ENCODE measurements at regions not wholly inside any gene's neighbourhood (a gene's known extent, or its start where the extent isn't known, plus 50 kb on each side); places are given as distances from the start of the nearest gene placed in this dataset.

- Histone ChIP-seq H3K36me3 (ENCODE audit: control insufficient read depth in 2 of 2, insufficient read depth in 2 of 2, low read length in 1 of 2) (no peaks in the 10 kb centered on the region), H3K27me3 (replicated peaks in 1 of 2; ENCODE audit: control insufficient read depth in 2 of 2, insufficient read depth in 2 of 2, low read length in 1 of 2) (no peaks in the 10 kb centered on the region), H3K9me3 (replicated peaks; ENCODE audit: control insufficient read depth, insufficient read depth, low read length) (no peaks in the 10 kb centered on the region), H3K9ac (ENCODE audit: control insufficient read depth, insufficient read depth, low read length) (no peak overlapping the region), H3K27ac (ENCODE audit: control insufficient read depth, insufficient read depth) (no peak overlapping the region), H3K4me1 (ENCODE audit: control insufficient read depth, insufficient read depth, low read length) (peaks cover 24% of the 10 kb centered on the region), H3K4me2 (ENCODE audit: control insufficient read depth, insufficient read depth) (no peak overlapping the region), H2AFZ (ENCODE audit: control insufficient read depth, low read depth, low read length) (no peak overlapping the region), H4K20me1 (ENCODE audit: control insufficient read depth, insufficient read depth) (no peaks in the 10 kb centered on the region), H3K4me3 (no peak overlapping the region), H3K79me2 (ENCODE audit: control insufficient read depth, insufficient read depth, low read length) (no peaks in the 10 kb centered on the region)
- SMC1A ChIA-PET (ENCODE audit: uncharacterized antibody, unreplicated experiment), result interaction anchor here (0.9 to 1.7 kb wide), 2 partner anchors 9 to 141 kb away, joined by 3 to 5 read pairs; no protein-coding TSS in a partner anchor
- RAD21 ChIA-PET (ENCODE audit: unreplicated experiment), result no interaction called here
- ATAC-seq (no peak), FAIRE-seq (no peak), DNase-seq (ENCODE audit: low read depth, low spot score) (no peak)
- no TSS peak for BruUV-seq (replicated peaks)
- intact Hi-C loops (cut with micrococcal nuclease; ENCODE audit: unreplicated experiment) (loop anchor here (10.0 kb wide), 1 partner anchor 144 kb away; no protein-coding TSS in a partner anchor), in situ Hi-C loops (cut with MboI) (no loop called here)
- TF ChIP-seq RUNX3 (IDR thresholded peaks at IDR 0.05; ENCODE audit: low read length) (no peak), NRF1 (conservative IDR thresholded peaks at IDR 0.05; ENCODE audit: low read depth, low read length) (no peak), SREBF1 (IDR thresholded peaks at IDR 0.05; ENCODE audit: low read length) (no peak), SMAD1 (IDR thresholded peaks at IDR 0.05; ENCODE audit: low read depth, partially characterized antibody) (no peak), BACH1 (IDR thresholded peaks at IDR 0.05; ENCODE audit: borderline replicate concordance) (no peak), NFIC (IDR thresholded peaks at IDR 0.05; ENCODE audit: low read depth, low read length) (no peak), BMI1 (IDR thresholded peaks at IDR 0.05; ENCODE audit: borderline replicate concordance) (no peak), ZNF217 (IDR thresholded peaks at IDR 0.05) (no peak), ZBTB4 (CRISPR knock-in tag; IDR thresholded peaks at IDR 0.05) (no peak)
- WGBS (ENCODE audit: insufficient coverage, insufficient replicate concordance, low lambda C conversion rate, missing lambda C conversion rate), result 29% methylated on average over 6 of the region's 6 CpGs
- CTCF ChIA-PET, result no interaction called here
- POLR2A ChIA-PET, result no interaction called here
Measured at GRCh38 chr3:197398286-197398878, 100.0 kb upstream of the DLG1 start.

All from GM12878 (cell line).